ENCODE measurements at regions not wholly inside any gene's neighbourhood (a gene's known extent, or its start where the extent isn't known, plus 50 kb on each side); places are given as distances from the start of the nearest gene placed in this dataset.
"Not testable (repeated sequence)": the region's sequence is repeated elsewhere in the genome, so short reads cannot be mapped to it uniquely, and the experiment has no call there.

- DNase-seq: no peak
These were observed 214.4 kb upstream of the PRKCQ start for GRCh38 chr10:6794441-6794840.

DNA sequence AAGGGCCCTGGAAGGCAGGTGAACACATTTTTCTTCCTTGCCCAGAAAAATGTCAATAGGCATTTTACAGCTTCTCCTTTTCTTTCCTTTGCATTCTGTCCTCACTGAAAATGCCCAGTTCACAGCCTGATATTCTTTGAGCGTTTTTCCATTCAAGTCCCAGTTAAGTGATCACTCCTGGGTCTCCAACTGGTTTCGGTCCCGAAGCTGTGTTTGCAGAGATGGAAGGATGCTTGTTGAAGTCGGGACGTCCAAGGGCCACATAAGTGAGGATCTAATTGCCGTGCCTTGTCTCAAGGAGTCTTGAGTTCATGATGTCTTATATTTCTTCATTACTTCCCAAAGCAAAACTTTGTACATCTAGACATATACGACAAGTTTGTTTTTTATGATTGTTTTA is 208.7 kb upstream of the PRKCQ start:
- no peak for DNase-seq

GRCh38 chr10:6788231-6788630 is 208.2 kb upstream of the PRKCQ start:
- DNase-seq: no peak

- DNase-seq: no peak
These were observed 207.6 kb upstream of the PRKCQ start for GRCh38 chr10:6787718-6788117.

- no peak for DNase-seq
These were observed 207.0 kb upstream of the PRKCQ start for GRCh38 chr10:6787091-6787490.

DNA sequence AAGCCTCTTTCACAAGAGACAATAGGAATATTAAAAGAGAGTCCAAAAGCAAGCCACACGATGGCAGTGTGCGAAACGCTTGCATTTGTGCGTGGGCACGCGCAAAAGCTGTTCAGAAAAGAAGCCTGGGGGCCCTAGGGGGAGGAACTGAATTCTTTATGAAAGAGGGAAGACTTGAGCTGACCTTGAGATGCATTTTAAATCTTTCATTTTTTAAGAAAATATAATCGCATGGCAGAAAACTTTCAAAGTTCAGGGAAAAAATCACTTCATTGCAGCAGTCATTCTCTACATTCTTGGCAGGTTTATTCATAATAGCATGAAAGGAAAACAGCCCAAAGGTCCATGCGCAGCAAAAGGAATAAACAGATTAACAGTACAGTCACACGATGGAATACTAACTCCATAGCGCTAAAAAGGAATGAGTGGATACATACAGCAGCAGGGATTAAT is 206.5 kb upstream of the PRKCQ start:
- no peak for DNase-seq

- not testable (repeated sequence) for DNase-seq
These were observed 204.4 kb upstream of the PRKCQ start for GRCh38 chr10:6784429-6784828.

DNA sequence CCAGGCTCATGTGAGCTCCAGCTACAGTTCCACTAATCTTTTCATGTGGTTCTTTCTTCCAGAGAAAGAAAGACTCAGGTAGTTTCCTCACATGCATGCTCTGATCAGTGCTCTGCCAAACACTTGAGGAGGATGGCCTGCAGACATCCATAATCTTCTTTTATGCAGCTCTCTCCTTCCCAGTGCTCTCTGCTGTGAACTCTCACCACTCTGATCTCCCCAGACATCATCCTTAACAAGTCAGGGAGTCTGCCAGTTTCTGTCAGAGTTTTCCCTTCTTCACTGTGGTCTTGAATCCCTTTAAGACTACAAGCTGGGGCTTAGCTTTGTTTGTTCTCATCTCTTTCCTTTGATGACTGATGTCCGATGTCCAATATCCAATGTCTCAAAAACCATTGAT is 203.4 kb upstream of the PRKCQ start:
- DNase-seq: no peak

DNA sequence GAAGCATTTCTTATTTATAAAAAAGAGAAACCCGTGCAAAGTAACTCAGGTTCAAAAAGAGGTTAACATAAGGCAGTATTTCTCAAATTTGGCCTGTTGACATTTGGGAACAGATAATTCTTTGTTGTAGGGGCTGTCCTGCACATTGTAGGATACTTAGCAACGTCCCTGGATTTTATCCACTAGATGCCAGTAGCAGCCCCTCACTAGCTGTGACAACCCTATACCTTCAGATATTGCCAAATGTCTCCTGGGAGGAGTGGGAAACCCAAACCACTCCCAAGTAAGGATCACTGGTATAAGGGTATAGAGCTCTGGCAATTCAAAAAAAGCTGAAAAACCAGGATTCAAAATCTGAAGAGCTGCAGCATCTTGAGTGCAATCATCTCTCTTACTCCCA is 202.3 kb upstream of the PRKCQ start:
- no peak for DNase-seq

- no peak for DNase-seq
These were observed 201.2 kb upstream of the PRKCQ start for GRCh38 chr10:6781133-6781770.

DNA sequence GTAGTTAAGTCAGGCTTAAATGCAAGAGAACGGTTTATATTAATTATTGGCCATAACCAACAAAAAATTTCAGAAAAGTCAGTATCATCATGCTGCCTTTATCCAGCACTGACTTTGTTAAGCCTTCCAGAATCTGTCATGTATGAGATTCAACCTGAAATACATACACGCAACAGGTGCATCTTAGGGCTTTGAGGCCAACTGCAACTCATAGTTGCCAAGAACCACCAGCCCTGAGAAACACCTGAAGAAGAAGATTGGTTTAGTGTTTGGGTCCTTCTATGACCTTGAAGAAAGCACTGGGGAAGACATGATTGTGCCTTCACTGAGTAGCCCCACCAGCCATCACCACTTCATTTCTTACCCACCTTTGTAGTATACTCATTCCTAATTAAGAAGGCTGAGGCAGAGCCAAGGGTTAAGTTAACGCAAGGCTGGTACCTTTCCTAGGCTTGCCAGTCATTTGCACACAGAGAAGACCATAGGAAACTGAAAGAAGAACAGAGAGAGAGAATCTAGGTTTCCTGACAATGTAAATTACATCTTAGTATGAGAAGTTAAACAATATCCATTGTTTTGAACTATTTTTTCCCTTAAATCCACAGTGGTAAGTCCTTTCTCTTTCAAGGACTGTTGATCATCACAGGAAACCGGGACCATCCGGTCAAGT is 200.1 kb upstream of the PRKCQ start:
- no peak for DNase-seq

DNA sequence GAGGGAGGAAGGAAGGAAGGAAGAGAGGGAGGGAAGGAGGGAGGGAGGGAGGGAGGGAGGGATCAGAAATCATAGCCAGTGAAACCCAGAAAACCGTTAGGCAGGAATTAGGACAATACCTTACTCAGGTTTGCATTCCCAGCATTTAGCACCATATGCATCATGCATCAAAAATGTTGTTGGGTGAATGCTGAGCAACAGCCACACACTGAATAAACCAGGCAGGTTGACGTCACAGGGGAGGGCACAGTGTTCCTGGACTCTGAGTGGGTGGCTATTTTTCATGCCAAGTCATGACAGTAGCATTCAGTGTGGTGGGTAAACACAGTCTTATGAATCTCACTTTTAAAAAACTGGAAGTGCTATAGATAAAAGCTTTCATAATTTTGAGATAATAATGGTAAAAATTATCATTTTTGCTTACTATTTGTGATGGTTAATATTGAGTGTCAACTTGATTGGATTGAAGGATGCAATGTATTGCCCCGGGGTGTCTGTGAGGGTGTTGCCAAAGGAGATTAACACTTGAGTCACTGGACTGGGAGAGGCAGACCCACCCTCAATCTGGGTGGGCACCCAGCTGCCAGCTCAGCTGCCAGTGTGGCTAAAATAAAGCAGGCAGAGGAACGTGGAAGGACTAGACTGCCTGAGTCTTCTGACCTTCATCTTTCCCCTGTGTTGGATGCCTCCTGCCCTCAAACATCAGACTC is 199.1 kb upstream of the PRKCQ start:
- DNase-seq: no peak

GRCh38 chr10:6776170-6776569 is 196.1 kb upstream of the PRKCQ start:
- no peak for DNase-seq

GRCh38 chr10:6774406-6774805 is 194.3 kb upstream of the PRKCQ start:
- no peak for DNase-seq

DNA sequence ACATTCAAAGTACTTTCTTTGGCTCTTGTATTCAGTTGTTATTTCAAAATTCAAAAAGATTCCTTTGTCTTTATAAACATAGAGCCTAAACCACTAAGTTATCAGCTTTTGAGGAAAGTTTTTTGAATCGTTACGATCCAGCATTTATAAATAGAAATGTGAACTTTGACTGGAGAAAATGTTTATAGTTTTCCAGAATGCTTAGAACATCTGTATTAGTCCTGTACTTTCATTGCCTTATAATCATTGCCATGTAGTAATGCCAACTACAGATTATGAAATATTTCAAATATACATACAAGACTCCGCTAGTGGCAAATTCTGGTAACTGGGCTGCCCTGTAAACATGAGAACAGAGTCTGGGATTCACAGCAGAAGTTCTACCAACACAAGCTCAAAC is 191.3 kb upstream of the PRKCQ start:
- DNase-seq: no peak

DNA sequence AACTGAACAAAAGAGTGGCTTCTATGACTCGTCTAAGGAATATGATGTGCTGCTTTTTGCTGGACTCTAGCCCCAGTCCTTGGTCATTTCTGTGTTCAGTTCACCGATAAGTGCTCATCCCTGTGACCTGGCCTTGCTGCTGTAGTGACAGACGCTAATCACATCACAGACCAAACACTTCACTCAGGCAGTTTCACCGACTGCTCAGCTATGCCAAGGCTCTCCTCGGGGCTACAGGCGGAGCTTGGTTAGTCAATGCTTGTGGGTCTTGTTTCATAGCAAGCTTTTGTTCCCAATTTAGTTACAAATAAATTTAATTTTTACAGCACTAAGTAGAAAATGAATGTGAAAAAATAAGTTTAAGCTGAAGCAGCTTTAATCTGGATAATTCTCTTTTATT is 190.8 kb upstream of the PRKCQ start:
- no peak for DNase-seq

- DNase-seq: no peak
These were observed 189.8 kb upstream of the PRKCQ start for GRCh38 chr10:6769704-6770417.

GRCh38 chr10:6766131-6766801 is 186.2 kb upstream of the PRKCQ start:
- no peak for DNase-seq

DNA sequence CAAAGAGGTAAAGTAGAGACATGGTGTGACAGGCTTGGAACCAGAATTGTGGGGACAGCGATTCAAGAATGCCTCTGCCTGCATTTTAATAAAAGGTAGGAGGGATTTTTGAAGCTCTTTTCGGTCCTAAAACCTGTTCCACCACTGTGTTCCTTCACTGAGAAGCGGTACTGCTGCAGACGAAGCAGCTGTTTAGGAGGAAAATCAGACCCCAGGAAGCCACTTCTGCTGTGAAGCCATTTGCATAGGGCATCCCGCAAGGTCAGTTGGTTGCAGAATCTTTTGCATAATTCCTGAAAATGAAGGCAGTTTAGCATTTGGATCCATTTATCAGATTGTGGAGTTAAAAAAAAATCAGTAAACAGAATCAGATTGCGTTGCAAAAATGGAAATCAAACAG is 183.3 kb upstream of the PRKCQ start:
- no peak for DNase-seq

DNA sequence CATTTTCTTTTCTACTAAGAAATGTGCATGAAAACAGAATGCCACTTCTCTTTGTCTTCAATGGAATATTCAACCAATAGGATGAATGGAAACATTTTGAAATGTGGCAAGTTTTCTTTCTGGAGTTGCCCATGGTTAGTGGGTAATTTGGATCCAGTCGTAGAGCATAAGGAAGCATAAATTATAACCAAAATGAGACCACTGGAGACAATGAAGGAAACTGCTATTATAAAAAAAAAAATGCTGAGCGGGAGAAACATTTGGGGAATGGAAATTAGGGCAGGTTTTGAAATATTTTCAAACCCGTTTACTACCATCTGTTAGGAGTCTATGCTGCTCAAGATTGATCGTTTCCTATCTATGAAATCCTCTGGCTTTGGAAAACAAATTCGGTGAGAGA is 182.9 kb upstream of the PRKCQ start:
- DNase-seq: no peak

DNA sequence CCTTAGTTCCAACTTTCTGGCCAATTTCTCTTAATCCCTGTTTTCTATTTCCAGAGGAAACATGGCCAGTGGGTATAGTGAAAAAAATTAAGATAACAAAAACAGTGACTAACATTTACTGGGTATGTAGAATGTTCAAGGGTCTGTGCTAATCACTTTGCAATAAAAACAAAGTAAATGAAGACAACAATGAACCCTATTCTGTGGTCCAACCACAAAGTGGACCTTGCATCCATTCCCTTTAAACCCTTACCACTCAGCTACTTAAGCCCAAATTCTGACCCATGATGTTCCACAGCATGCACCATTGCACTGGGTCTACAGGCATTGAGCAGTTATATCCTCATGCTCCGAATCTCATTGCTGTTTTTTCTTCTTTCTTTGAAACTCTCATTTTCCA is 179.9 kb upstream of the PRKCQ start:
- no peak for DNase-seq

GRCh38 chr10:6757158-6757557 is 177.1 kb upstream of the PRKCQ start:
- DNase-seq: no peak

GRCh38 chr10:6756716-6757115 is 176.6 kb upstream of the PRKCQ start:
- no peak for DNase-seq

Data from activated T-cell treated with anti-CD3 and anti-CD28 coated beads, Interleukin-2, amount 50 U/mL, for 1 hour (primary cell).